ENCODE measurements at regions not wholly inside any gene's neighbourhood (a gene's known extent, or its start where the extent isn't known, plus 50 kb on each side); places are given as distances from the start of the nearest gene placed in this dataset.

DNA sequence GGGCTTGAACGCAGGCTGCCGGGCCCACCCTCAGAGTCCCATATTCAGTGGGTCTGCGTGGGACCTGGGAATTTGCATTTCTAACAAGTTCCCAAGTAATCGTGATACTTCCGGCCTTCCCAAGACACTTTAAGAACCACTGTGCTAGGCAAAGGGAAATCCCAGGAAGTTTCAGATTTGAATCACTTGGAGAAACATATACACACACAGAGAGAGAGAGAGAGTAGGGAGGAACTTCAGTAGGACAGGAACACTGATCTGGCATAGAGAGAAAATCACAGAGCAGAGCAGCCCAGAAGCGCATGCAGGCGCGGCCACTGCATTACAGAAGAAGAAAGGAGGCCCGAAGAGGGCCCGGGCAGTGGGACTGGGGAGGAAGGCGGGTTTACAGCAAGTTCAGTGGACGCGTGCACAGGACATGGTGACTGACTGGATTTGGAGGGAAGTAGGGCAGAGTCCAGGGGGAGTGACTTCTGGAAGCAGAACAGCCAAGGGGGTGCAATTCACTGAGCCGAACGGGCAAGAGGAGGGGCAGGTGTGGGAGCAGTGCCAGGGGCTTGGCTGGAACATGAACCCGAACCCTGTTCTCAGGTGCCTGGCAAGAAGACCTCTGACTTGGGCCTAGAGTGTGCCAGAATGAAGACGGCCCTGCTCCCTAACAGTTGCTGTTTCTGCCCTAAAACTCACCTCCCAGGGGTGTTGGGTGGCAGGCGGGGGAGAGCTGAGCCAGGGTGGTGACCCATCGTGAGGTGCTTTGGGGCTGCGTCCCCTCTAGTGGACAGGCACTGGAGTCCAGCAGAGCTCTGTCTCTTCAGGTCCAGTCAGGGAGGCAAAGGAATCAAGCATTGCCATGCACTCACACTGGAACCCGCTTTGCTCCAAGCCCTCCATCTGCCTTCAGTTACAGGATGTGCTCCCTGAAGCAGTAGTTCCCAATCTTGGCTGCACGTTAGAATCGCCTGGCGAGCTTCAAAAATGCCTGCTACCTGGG lies 101.3 kb upstream of the HES1 start:
- no peak for TF ChIP-seq GATA2 (IDR thresholded peaks at IDR 0.05; ENCODE audit: low read depth, low read length)
- no peak for TF ChIP-seq GATA3 (IDR thresholded peaks at IDR 0.05; ENCODE audit: low read depth, low read length)

Measured in SH-SY5Y (cell line).